ENCODE measurements at regions not wholly inside any gene's neighbourhood (a gene's known extent, or its start where the extent isn't known, plus 50 kb on each side); places are given as distances from the start of the nearest gene placed in this dataset.

GRCh38 chr3:3686907-3687648, 112.2 kb upstream of the LRRN1 start:
- TF ChIP-seq YY1 (IDR thresholded peaks at IDR 0.05; ENCODE audit: insufficient read depth, insufficient read length), result no peak
- TF ChIP-seq ZNF274 (IDR thresholded peaks at IDR 0.05; ENCODE audit: low read depth, low read length), result no peak
- no peak for TF ChIP-seq SUZ12 (IDR thresholded peaks at IDR 0.05; ENCODE audit: extremely low read depth, insufficient read depth, insufficient read length)
